GM06990 (cell line): ENCODE measurements at regions not wholly inside any gene's neighbourhood (a gene's known extent, or its start where the extent isn't known, plus 50 kb on each side); places are given as distances from the start of the nearest gene placed in this dataset.

Experiments used
- DNase-seq: peaks from one replicate; pipeline ENCODE4 v3.0.0-alpha.2; 2011; ENCODE audit not compliant: insufficient read length; ENCODE audit errors: extremely low read depth
- H3K27me3 ChIP-seq: replicated peaks from 2 replicates; pipeline ENCODE4 v1.6.0; 2011; ENCODE audit warnings: low read length; ENCODE audit not compliant: control insufficient read depth, insufficient read depth
- H3K36me3 ChIP-seq: 2 replicates; pipeline ENCODE4 v1.5.1; 2011; ENCODE audit warnings: low read length; ENCODE audit not compliant: control insufficient read depth, insufficient read depth
- H3K4me3 ChIP-seq: replicated peaks from 2 replicates; pipeline ENCODE4 v1.5.1; 2011; ENCODE audit warnings: low read depth, mild to moderate bottlenecking, control low read depth, low read length
- CTCF ChIP-seq: IDR thresholded peaks from 2 replicates; pipeline ENCODE4 v1.5.1; 2011; ENCODE audit warnings: low read length, control low read depth, mild to moderate bottlenecking, inconsistent platforms; ENCODE audit not compliant: insufficient read depth, poor library complexity, severe bottlenecking

GRCh38 chr11:109612496-109612895, 190.5 kb downstream of the C11orf87 start:
- Histone ChIP-seq H3K36me3 (no peaks in the 10 kb centered on the region), H3K4me3 (no peak overlapping the region), H3K27me3 (no peaks in the 10 kb centered on the region)
- TF ChIP-seq CTCF = no peak
- DNase-seq = no peak

- DNase-seq = no peak
- Histone ChIP-seq H3K4me3 (no peak overlapping the region), H3K27me3 (no peaks in the 10 kb centered on the region), H3K36me3 (no peaks in the 10 kb centered on the region)
- no peak for TF ChIP-seq CTCF
These were observed 197.5 kb downstream of the C11orf87 start for GRCh38 chr11:109619498-109619897.

- Histone ChIP-seq H3K36me3 (no peaks in the 10 kb centered on the region), H3K4me3 (no peak overlapping the region), H3K27me3 (no peaks in the 10 kb centered on the region)
- TF ChIP-seq CTCF = no peak
- no peak for DNase-seq
These were observed 207.7 kb downstream of the C11orf87 start for GRCh38 chr11:109629734-109630133.

GRCh38 chr11:109641549-109641948, 219.6 kb downstream of the C11orf87 start:
- Histone ChIP-seq H3K27me3 (no peaks in the 10 kb centered on the region), H3K36me3 (no peaks in the 10 kb centered on the region), H3K4me3 (no peak overlapping the region)
- no peak for DNase-seq
- no peak for TF ChIP-seq CTCF

GRCh38 chr11:109644152-109644551, 222.2 kb downstream of the C11orf87 start:
- Histone ChIP-seq H3K27me3 (no peaks in the 10 kb centered on the region), H3K4me3 (no peak overlapping the region), H3K36me3 (no peaks in the 10 kb centered on the region)
- no peak for TF ChIP-seq CTCF
- DNase-seq = no peak

GRCh38 chr11:109648804-109649203, 226.8 kb downstream of the C11orf87 start:
- no peaks in the 10 kb centered on the region for H3K36me3 ChIP-seq
- H3K27me3 ChIP-seq = no peaks in the 10 kb centered on the region
- no peak for TF ChIP-seq CTCF
- DNase-seq = no peak
- no peak overlapping the region for H3K4me3 ChIP-seq
